ENCODE measurements at regions not wholly inside any gene's neighbourhood (a gene's known extent, or its start where the extent isn't known, plus 50 kb on each side); places are given as distances from the start of the nearest gene placed in this dataset.

- Histone ChIP-seq H3K27ac (no peak overlapping the region), H3K4me3 (no peak overlapping the region)
- no peak for DNase-seq (ENCODE audit: low spot score)
- TF ChIP-seq CTCF (IDR thresholded peaks at IDR 0.05), result no peak
Observed at GRCh38 chr5:123776761-123777160, 264.8 kb downstream of the CSNK1G3 start.

- Histone ChIP-seq H3K27ac (no peak overlapping the region), H3K4me3 (no peak overlapping the region)
- no peak for DNase-seq (ENCODE audit: low spot score)
- TF ChIP-seq CTCF (IDR thresholded peaks at IDR 0.05), result no peak
Observed at GRCh38 chr5:123771715-123772114, 259.7 kb downstream of the CSNK1G3 start.

- no peak for TF ChIP-seq CTCF (IDR thresholded peaks at IDR 0.05)
- no peak for DNase-seq (ENCODE audit: low spot score)
- Histone ChIP-seq H3K4me3 (no peak overlapping the region), H3K27ac (no peak overlapping the region)
Observed at GRCh38 chr5:123763201-123763600, 251.2 kb downstream of the CSNK1G3 start.

- TF ChIP-seq CTCF (IDR thresholded peaks at IDR 0.05), result no peak
- DNase-seq (ENCODE audit: low spot score), result no peak
- Histone ChIP-seq H3K27ac (no peak overlapping the region), H3K4me3 (no peak overlapping the region)
Observed at GRCh38 chr5:123756816-123757215, 244.8 kb downstream of the CSNK1G3 start.

- H3K27ac ChIP-seq, result peak overlapping the region in 1 of 2 donors; percentile 13
- TF ChIP-seq CTCF (IDR thresholded peaks at IDR 0.05), result no peak
Observed at GRCh38 chr5:123756318-123756665, 244.3 kb downstream of the CSNK1G3 start.

GRCh38 chr5:123755653-123756317 is 243.8 kb downstream of the CSNK1G3 start:
- peak overlapping the region in 1 of 2 donors; percentile 13 for H3K27ac ChIP-seq
- H3K4me3 ChIP-seq, result no peak overlapping the region
- no peak for TF ChIP-seq CTCF (IDR thresholded peaks at IDR 0.05)
- no peak for DNase-seq (ENCODE audit: low spot score)

More at GRCh38 chr5:123756318-123756665, 244.3 kb downstream of the CSNK1G3 start:
- no peak for DNase-seq (ENCODE audit: low spot score)
- H3K4me3 ChIP-seq, result no peak overlapping the region

- no peak for DNase-seq (ENCODE audit: low spot score)
- Histone ChIP-seq H3K27ac (peak overlapping the region in 1 of 2 donors; percentile 47), H3K4me3 (no peak overlapping the region)
- TF ChIP-seq CTCF (IDR thresholded peaks at IDR 0.05), result no peak
Observed at GRCh38 chr5:123754908-123755307, 242.9 kb downstream of the CSNK1G3 start.
